Myocyte (in vitro differentiated cells): ENCODE measurements at regions not wholly inside any gene's neighbourhood (a gene's known extent, or its start where the extent isn't known, plus 50 kb on each side); places are given as distances from the start of the nearest gene placed in this dataset.
"Not testable (repeated sequence)": the region's sequence is repeated elsewhere in the genome, so short reads cannot be mapped to it uniquely, and the experiment has no call there.

Experiments used
- DNase-seq: peaks from one replicate; pipeline ENCODE4 v3.0.0-alpha.2; 2012; ENCODE audit warnings: low read depth

DNA sequence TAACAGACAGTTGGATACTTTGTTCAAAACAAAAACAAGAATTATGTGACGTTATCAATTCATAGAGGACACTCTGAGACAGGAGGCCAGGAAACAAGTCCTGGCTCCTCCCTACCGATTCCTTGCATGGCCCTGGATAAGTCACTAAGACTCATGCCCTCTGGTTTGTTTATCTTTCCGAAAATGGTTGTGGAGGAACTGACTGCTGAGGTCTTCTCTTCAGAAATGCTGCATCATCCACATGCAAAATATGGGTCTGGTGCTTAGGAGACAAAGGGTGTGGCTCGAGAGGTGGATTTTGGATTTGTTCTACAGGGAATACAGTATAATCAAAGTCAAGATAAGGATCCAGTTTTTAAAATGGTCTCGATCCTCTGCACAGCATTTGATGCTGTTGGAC is 130.9 kb downstream of the RELL1 start:
- DNase-seq: no peak

GRCh38 chr4:37549866-37550265 is 136.3 kb downstream of the RELL1 start:
- not testable (repeated sequence) for DNase-seq

DNA sequence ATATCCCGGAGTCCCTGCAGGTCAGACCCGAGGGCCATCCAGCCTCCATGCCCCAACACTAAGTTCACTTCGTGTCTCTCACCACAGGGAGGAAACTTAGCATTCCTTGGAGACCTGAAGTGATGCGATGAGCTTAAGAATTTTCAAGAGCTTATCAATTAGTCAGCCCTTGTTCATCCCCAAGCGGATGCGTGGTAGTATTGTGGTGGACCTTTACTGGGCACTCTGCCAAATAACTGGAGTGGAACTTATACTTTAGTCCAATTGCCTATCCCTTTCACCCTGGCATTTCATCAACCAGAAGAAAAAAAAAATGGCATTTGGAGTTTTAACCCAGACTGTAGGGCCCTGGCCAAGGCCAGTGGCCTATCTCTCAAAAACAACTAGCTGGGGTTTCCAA is 137.1 kb downstream of the RELL1 start:
- peak; percentile 23 for DNase-seq

- no peak for DNase-seq
Observed at GRCh38 chr4:37546586-37546985, 139.6 kb downstream of the RELL1 start.

DNA sequence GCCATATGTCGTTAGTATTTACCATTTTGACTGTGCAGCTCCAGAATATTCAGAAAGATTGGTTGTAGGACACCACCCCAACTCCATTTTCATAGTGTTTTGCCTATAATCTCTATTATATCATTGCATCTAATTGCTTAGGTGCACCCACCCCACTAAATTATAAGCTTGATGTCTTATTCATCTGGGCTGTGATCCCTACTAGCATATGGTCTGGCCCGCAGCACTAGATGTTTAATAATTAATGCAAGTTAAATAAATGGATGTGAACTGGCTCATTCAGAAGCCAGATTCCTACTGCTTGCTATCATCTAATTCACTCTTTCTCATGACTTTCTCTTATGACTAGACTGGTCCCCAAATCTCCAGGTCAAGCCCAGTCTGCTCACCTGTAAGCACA is 143.5 kb downstream of the RELL1 start:
- no peak for DNase-seq

DNA sequence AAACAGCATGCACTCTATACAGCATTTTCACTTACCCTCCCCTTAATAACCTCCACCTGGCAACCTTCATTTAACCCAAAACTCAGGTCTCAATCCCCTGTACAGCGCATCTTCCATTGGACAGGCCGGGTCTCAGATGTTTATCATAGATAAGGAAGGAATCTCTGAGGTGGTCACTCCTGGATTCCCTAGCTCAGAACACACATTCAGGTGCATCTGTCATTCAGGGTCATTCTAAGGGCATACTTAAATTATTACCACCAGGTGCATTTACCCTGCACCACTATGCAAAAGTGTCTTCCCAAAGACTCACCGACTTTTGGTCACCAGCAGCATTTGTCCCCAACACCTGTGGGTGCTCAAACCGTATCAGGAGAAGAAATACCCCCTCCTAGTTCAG is 144.2 kb downstream of the RELL1 start:
- DNase-seq: no peak

DNA sequence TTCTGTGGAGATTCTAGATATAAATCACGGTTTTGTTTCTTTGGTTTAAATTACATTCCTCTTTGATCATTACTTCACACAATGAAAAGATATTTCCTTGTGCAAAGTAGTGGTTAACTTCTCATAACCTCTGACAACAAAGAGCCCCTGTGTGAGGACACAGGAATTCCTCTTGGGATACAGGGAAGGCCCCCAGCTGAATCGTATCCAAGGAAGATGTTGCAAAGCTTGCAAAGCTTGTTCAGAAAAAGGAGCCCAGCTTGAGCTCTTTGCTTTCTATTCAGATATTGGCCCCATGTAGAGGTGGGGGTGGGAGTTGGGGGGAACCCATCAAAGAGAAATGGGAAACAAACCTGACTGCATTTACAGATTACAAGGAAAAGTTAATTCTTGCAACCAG is 145.7 kb downstream of the RELL1 start:
- no peak for DNase-seq

DNA sequence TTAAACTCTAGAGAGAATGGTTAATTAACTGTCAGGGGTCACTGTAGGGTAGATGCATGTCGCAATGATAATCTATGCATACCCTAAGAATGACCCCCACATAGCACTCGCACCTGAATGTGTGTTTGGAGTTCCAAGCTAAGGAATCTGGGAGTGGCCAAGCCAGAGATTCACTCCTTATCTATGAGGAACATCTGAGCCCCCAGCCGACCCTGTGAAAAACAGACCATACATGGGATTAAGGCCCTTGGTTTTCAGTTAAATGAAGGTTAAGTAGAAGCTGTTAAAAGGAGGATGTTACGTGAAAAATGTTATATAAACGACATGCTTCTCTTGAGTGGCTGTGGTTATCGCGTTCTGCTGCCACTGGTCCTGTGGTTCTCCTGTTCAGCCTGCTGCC is 147.2 kb downstream of the RELL1 start:
- DNase-seq: no peak

GRCh38 chr4:37537484-37537883 is 148.7 kb downstream of the RELL1 start:
- no peak for DNase-seq

DNA sequence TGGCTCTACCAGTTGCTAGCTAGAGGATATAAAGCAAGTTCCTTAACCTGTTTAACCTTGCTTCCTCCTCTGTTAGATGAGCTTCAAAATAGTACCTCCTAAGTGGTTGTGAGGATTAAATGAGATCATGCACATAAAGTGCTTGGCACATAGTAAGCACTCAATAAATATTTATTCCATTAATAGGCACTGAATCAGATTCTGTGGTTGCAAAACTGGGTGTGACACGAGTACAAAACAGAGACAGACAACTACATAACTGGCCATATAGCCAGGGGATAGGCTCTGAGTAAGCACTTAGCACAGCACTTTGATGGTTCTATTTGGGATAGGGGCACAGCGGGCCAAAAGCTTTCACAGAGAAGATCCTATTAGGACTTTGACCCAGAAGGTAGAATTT is 150.3 kb downstream of the RELL1 start:
- no peak for DNase-seq

DNA sequence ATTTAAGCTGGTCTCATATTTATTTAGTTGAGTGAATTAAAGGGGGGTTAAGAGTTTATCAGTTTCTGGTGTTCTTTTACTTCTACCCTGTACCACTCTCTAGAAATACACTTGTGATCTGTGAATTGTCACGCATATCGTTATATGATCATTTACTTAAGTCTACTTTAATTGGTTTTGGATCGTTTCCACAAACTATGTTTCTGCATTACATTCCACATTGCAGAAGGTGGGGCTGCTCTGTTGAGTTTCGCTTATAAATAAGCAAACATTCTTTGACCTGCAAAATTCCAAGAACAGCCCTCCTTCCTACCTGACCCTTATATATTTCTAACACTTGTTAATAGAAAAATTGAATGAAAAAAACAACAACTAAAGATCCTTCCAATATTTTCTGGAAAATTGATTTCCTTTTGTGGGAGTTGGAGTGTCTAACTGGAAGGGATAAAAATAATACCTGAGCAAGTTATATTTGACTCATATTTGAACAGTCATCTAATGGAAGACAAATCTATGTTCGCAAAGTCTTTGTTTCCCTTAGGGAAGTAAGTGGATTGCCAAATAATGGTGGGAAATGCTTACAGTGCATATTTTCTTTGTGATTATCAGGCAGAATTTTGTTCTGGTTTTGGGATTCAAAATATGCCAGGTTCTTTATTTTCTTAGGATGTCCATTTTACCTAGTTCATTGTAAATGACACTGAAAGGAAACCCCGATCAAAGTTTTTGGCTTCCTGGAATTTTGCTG is 152.7 kb downstream of the RELL1 start:
- DNase-seq: no peak

GRCh38 chr4:37531151-37531550 is 155.0 kb downstream of the RELL1 start:
- no peak for DNase-seq

DNA sequence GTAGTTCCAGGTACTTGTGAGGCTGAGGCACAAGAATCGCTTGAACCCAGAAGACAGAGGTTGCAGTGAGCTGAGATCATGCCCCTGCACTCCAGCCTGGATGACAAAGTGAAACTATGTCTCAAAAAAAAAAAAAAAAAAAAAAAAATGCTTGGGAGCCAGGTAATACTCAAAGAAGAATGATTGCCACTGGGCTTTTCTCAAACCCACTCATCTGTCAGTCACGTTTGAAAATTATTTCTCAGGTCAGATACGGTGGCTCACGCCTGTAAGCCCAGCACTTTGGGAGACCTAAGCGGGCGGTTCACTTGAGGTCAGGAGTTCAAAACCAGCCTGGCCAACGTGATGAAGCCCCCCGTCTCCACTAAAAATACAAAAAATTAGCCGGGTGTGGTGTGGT is 155.7 kb downstream of the RELL1 start:
- DNase-seq: no peak

DNA sequence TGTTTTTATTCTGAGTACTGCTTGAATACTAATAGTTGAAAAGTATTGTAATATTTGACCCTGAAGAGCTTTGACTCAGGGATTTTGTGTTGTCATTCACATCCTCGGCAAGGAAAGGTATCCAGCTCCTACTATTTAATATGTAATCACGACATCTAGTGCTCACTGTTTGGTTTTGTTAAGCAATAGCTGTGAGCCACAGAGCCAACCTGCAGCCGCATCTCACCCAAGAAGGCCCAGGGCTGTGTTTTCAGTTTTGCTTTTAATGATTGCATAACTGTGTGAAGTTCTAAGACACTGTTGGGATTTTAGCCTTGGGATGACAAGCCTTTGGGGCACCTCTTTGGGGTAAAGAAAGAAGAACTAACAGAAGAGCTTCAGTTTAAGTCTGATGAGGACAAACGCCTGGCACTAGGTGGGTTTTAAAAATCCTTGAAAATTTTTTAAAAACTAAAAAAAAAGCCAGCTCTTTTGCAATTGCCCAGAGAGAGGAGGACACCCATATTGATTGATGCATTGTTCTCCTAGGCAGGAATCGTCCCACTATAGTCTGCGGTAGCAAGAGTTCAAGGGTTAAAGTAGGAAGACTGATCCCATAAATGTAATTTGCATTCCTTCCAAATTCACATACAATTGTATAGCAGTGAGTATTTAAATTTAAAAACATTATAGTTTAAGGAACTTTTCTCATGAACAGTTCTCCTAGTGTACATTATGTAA is 157.8 kb downstream of the RELL1 start:
- no peak for DNase-seq

DNA sequence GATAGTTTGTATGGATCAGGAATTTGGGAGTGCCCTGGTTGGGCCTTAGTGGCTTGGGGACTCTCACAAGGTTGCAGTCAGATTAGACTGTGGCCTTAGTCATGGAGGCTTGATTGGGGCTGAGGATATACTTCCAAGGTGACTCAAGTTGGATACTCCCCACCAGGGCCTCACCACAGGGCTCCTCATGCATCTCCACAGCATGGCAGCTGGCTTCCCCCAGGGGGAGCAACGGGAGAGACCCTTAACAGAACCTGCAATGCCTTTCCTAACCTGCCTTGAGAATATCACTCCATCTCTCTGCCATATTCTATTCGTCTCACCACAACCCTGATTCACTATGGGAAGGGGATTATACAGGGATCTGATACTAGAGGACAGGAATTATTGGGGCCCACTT is 161.9 kb downstream of the RELL1 start:
- DNase-seq: no peak

GRCh38 chr4:37522996-37523395 is 163.2 kb downstream of the RELL1 start:
- no peak for DNase-seq

DNA sequence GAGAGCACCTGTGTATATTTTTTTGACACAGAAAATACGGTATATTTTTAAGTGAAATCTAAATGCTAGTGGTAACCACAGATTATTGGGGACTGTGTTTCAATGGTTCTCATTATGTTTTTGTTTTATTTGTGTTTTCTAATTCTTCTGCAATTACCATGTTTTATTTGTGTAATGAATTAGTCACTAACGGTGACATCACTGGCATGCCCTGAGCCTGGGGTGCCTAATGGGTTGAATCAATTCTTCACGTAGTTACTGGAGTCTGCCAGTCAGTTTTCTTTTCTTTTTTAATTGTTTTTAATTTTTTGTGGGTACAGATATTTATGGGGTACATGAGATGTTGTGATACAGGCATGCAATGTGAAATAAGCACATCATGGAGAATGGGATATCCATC is 168.8 kb downstream of the RELL1 start:
- DNase-seq: no peak

DNA sequence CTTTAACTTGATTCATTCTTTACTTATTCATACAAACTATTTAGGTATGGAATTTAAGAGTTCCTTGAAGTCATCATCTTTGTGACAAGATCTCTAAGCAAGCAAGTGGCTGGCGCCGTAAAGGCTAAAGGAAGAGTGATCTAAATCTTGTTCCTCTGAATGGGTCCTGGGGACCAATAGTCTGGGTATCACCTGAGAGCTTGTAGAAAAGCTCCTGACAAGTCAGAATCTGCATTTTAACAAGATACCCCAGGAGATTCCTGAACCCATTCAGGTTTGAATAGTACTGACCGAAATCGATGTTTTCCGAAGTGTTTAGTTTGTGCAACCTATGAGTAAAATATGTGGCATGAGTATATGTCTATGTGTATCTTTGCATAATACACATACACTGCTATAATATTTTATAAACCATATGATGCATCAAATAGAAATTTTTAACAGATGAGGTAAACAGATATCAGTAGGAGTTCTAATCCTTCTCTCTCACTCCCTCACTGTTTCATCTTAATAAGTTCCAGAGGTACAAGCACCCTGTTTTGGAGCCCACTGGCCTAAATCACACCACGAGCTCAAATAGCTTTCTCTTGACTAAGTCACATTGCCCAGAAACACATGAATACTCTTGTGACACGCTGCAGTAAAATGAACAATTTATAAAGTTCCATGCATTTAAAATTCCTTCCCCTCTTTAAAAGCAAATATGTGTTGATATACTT is 170.0 kb downstream of the RELL1 start:
- DNase-seq: no peak

- DNase-seq: no peak
Observed at GRCh38 chr4:37510626-37511025, 175.6 kb downstream of the RELL1 start.

DNA sequence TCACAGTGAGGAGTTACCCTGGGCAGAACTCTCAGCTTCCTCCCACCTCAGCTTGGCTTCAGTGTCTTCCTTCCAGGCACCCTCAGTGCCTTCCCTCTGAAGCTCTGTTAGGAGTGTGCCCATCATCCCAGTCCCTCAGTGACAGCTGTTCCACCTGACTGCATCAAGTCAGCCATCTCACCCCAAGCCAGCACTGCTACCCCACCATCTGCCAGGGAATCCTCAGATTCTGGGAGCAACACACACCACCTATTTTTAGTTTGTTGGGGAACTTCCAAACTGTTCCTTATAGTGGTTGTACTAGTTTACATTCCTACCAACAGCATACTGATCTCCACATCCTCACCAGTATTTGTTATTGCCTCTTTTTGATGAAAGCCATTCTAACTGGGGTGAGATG is 182.9 kb downstream of the RELL1 start:
- no peak for DNase-seq

DNA sequence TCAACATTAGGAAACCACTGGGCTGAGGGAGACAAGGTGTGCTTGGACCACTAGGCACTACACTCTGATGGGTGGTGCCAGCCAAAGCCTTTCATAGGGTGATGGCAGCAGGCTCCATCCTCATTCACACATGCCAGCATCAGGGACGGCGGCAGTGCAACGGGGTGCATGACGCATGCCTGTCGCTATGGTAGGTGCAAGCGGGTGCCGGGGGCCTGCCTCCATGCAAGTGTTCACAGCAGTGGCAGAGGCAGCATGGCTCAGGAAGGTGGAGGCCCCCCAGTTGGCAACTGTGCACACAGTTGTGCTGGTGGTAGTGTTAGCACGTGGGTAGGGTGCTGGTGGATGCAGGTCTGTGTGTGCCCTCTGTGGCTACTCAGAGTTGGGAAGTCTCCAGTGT is 184.1 kb downstream of the RELL1 start:
- DNase-seq: no peak
